Astrocyte (in vitro differentiated cells and primary cell): ENCODE measurements at regions not wholly inside any gene's neighbourhood (a gene's known extent, or its start where the extent isn't known, plus 50 kb on each side); places are given as distances from the start of the nearest gene placed in this dataset.

Source experiments
- DNase-seq: peaks from one replicate; pipeline ENCODE4 v3.0.0-alpha.2; 2010; ENCODE audit warnings: low read depth
- FAIRE-seq: peaks from 2 replicates; lab custom pipeline; 2011; peaks lifted over from hg19 to GRCh38; lab: Jason Lieb, UNC
- H2AFZ ChIP-seq: 2 replicates; pipeline ENCODE4 v1.6.0; 2012; ENCODE audit warnings: low read depth, low read length, inconsistent platforms
- H3K27ac ChIP-seq: 2 replicates; pipeline ENCODE4 v1.5.1; 2011; ENCODE audit warnings: low read depth, low read length, inconsistent platforms
- H3K27me3 ChIP-seq: 2 replicates; pipeline ENCODE4 v1.6.0; 2011; ENCODE audit warnings: low read length, inconsistent platforms; ENCODE audit not compliant: insufficient read depth
- H3K36me3 ChIP-seq: 2 replicates; pipeline ENCODE4 v1.5.1; 2011; ENCODE audit warnings: low read length, inconsistent platforms; ENCODE audit not compliant: insufficient read depth
- H3K4me1 ChIP-seq: 2 replicates; pipeline ENCODE4 v1.5.1; 2011; ENCODE audit warnings: low read length, inconsistent platforms; ENCODE audit not compliant: insufficient read depth
- H3K4me2 ChIP-seq: 2 replicates; pipeline ENCODE4 v1.6.0; 2012; ENCODE audit warnings: low read length, inconsistent platforms
- H3K4me3 ChIP-seq: 2 replicates; pipeline ENCODE4 v1.5.1; 2011; ENCODE audit warnings: low read depth, mild to moderate bottlenecking, low read length, inconsistent platforms; ENCODE audit not compliant: insufficient read depth
- H3K79me2 ChIP-seq: 2 replicates; pipeline ENCODE4 v1.6.0; 2012; ENCODE audit warnings: mild to moderate bottlenecking, low read length, inconsistent platforms; ENCODE audit not compliant: insufficient read depth
- H3K9ac ChIP-seq: 2 replicates; pipeline ENCODE4 v1.6.0; 2012; ENCODE audit warnings: mild to moderate bottlenecking, low read length, inconsistent platforms
- H3K9me3 ChIP-seq: 2 replicates; pipeline ENCODE4 v1.5.1; 2012; ENCODE audit warnings: low read depth, mild to moderate bottlenecking, low read length, inconsistent platforms; ENCODE audit not compliant: insufficient read depth
- H4K20me1 ChIP-seq: 2 replicates; pipeline ENCODE4 v1.6.0; 2012; ENCODE audit warnings: low read length, inconsistent platforms; ENCODE audit not compliant: insufficient read depth
- H3K27ac Mint-ChIP-seq: one replicate; pipeline ENCODE4 v1.8.0; 2021; ENCODE audit warnings: mild to moderate bottlenecking, mixed read lengths; ENCODE audit not compliant: unreplicated experiment
- H3K27me3 Mint-ChIP-seq: one replicate; pipeline ENCODE4 v1.8.0; 2021; ENCODE audit warnings: low read depth, mixed read lengths; ENCODE audit not compliant: unreplicated experiment
- H3K36me3 Mint-ChIP-seq: one replicate; pipeline ENCODE4 v1.8.0; 2021; ENCODE audit warnings: low read depth, mixed read lengths; ENCODE audit not compliant: unreplicated experiment
- H3K4me1 Mint-ChIP-seq: one replicate; pipeline ENCODE4 v1.8.0; 2021; ENCODE audit warnings: low read depth, mixed read lengths; ENCODE audit not compliant: unreplicated experiment
- H3K4me3 Mint-ChIP-seq: one replicate; pipeline ENCODE4 v1.8.0; 2021; ENCODE audit warnings: mild to moderate bottlenecking, moderate library complexity, mixed read lengths; ENCODE audit not compliant: unreplicated experiment
- H3K9me3 Mint-ChIP-seq: one replicate; pipeline ENCODE4 v1.8.0; 2021; ENCODE audit warnings: mild to moderate bottlenecking, mixed read lengths; ENCODE audit not compliant: unreplicated experiment
- CTCF ChIP-seq: IDR thresholded peaks from 2 replicates; pipeline ENCODE4 v1.5.1; 2011; ENCODE audit warnings: low read depth, mild to moderate bottlenecking, inconsistent platforms, low read length, moderate library complexity; ENCODE audit not compliant: insufficient read depth
- EZH2 ChIP-seq: IDR thresholded peaks from 2 replicates; pipeline ENCODE4 v1.6.1; 2012; ENCODE audit warnings: mild to moderate bottlenecking, low read length, inconsistent platforms; ENCODE audit not compliant: insufficient read depth

GRCh38 chr3:187970106-187970505, 183.9 kb upstream of the LPP start:
- H3K27me3 ChIP-seq: no peaks in the 10 kb centered on the region
- H3K27me3 Mint-ChIP-seq: peaks cover under 1% of the 10 kb centered on the region
- FAIRE-seq: no peak

GRCh38 chr3:187971629-187972028, 182.3 kb upstream of the LPP start:
- H3K4me1 ChIP-seq: peaks cover 6% of the 10 kb centered on the region
- Mint-ChIP-seq H3K27ac (no peak overlapping the region), H3K4me3 (no peak overlapping the region), H3K36me3 (no peaks in the 10 kb centered on the region), H3K27me3 (no peaks in the 10 kb centered on the region), H3K4me1 (peaks cover 5% of the 10 kb centered on the region), H3K9me3 (no peaks in the 10 kb centered on the region)
- no peak overlapping the region for H2AFZ ChIP-seq
- no peaks in the 10 kb centered on the region for H3K36me3 ChIP-seq
- FAIRE-seq (no peak), DNase-seq (no peak)
- no peaks in the 10 kb centered on the region for H3K27me3 ChIP-seq
- H3K79me2 ChIP-seq: no peaks in the 10 kb centered on the region
- TF ChIP-seq CTCF (no peak), EZH2 (no peak)
- no peak overlapping the region for H3K4me2 ChIP-seq
- H3K9ac ChIP-seq: no peak overlapping the region
- H3K27ac ChIP-seq: no peak overlapping the region
- H3K4me3 ChIP-seq: no peak overlapping the region
- no peaks in the 10 kb centered on the region for H3K9me3 ChIP-seq
- no peaks in the 10 kb centered on the region for H4K20me1 ChIP-seq

More at GRCh38 chr3:187970106-187970505, 183.9 kb upstream of the LPP start:
- no peak for DNase-seq
- H3K4me3 ChIP-seq: no peak overlapping the region
- no peak overlapping the region for H3K27ac ChIP-seq
- no peaks in the 10 kb centered on the region for H3K4me1 ChIP-seq
- H3K4me3 Mint-ChIP-seq: no peak overlapping the region
- peaks cover 5% of the 10 kb centered on the region for H3K4me1 Mint-ChIP-seq
- no peaks in the 10 kb centered on the region for H3K36me3 ChIP-seq
- TF ChIP-seq CTCF (no peak), EZH2 (no peak)
- H3K27ac Mint-ChIP-seq: no peak overlapping the region
- no peak overlapping the region for H3K4me2 ChIP-seq
- H3K9ac ChIP-seq: no peak overlapping the region
- H3K36me3 Mint-ChIP-seq: no peaks in the 10 kb centered on the region
- H4K20me1 ChIP-seq: no peaks in the 10 kb centered on the region
- H2AFZ ChIP-seq: no peak overlapping the region
- no peaks in the 10 kb centered on the region for H3K79me2 ChIP-seq
- H3K9me3 ChIP-seq: no peaks in the 10 kb centered on the region
- H3K9me3 Mint-ChIP-seq: no peaks in the 10 kb centered on the region

GRCh38 chr3:187972454-187972853, 181.5 kb upstream of the LPP start:
- Histone ChIP-seq H4K20me1 (no peaks in the 10 kb centered on the region), H3K9ac (no peak overlapping the region), H3K27ac (no peak overlapping the region), H3K36me3 (no peaks in the 10 kb centered on the region), H3K27me3 (no peaks in the 10 kb centered on the region), H3K9me3 (no peaks in the 10 kb centered on the region), H3K4me2 (no peak overlapping the region), H2AFZ (no peak overlapping the region), H3K4me3 (no peak overlapping the region), H3K4me1 (peaks cover 6% of the 10 kb centered on the region), H3K79me2 (no peaks in the 10 kb centered on the region)
- Mint-ChIP-seq H3K4me3 (no peak overlapping the region), H3K4me1 (peaks cover 5% of the 10 kb centered on the region), H3K9me3 (no peaks in the 10 kb centered on the region), H3K27me3 (no peaks in the 10 kb centered on the region), H3K36me3 (peaks cover under 1% of the 10 kb centered on the region), H3K27ac (no peak overlapping the region)
- TF ChIP-seq CTCF (no peak), EZH2 (no peak)
- no peak for DNase-seq
- no peak for FAIRE-seq
